ENCODE measurements at regions not wholly inside any gene's neighbourhood (a gene's known extent, or its start where the extent isn't known, plus 50 kb on each side); places are given as distances from the start of the nearest gene placed in this dataset.

GRCh38 chr22:48445113-48445827 lies 1382.4 kb downstream of the BRD1 start:
- H3K4me3 Mint-ChIP-seq, result no peak overlapping the region
- H3K27me3 Mint-ChIP-seq (ENCODE audit: low read depth), result peaks cover 7% of the 10 kb centered on the region
- no peak overlapping the region for H3K27ac Mint-ChIP-seq
- H3K36me3 Mint-ChIP-seq (ENCODE audit: low read depth), result no peaks in the 10 kb centered on the region
- TF ChIP-seq, protein P1, sequence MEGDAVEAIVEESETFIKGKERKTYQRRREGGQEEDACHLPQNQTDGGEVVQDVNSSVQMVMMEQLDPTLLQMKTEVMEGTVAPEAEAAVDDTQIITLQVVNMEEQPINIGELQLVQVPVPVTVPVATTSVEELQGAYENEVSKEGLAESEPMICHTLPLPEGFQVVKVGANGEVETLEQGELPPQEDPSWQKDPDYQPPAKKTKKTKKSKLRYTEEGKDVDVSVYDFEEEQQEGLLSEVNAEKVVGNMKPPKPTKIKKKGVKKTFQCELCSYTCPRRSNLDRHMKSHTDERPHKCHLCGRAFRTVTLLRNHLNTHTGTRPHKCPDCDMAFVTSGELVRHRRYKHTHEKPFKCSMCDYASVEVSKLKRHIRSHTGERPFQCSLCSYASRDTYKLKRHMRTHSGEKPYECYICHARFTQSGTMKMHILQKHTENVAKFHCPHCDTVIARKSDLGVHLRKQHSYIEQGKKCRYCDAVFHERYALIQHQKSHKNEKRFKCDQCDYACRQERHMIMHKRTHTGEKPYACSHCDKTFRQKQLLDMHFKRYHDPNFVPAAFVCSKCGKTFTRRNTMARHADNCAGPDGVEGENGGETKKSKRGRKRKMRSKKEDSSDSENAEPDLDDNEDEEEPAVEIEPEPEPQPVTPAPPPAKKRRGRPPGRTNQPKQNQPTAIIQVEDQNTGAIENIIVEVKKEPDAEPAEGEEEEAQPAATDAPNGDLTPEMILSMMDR (IDR thresholded peaks at IDR 0.05; ENCODE audit: unreplicated experiment in 3 of 3), result no peak
- H3K9me3 Mint-ChIP-seq, result no peaks in the 10 kb centered on the region
- H3K4me1 Mint-ChIP-seq, result no peaks in the 10 kb centered on the region

DNA sequence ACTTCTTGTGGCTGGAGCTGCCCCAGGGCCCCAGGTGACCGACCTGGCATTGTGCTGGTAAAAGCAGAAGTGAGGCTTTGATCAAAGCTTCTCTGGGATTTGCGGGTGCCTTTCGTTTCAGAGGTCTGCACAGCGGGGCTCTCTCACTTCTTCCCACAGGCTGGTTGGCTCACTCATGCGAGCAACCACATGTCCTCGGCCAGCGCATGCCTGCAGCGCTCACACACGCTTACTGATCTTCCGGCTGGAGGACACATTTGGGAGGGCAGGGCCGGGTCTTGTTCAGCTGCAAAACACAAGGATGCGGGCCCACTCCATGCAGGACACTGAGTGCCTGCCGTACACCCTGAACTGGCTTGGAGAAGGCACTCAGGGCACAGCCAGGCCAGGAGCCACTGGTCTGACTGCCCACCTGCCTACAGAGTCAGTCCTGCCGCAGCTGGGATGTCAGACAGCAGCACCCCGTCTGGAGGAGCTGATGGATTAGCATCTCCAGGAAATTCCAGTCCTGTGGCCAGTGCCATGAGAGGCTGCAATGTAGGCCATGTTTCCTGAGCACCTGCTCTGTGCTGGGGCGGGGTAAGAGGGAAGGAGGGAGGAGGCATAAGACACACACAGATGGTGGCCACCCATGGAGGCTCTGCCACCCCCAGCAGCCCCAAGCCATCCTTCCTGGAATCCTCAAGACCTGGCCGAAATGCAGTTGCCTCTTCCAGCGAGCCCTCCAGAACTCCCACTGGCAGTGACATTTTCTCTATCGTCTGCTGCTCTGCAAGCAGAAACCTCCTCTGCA lies 1383.2 kb downstream of the BRD1 start:
- Mint-ChIP-seq H3K9me3 (no peaks in the 10 kb centered on the region), H3K27me3 (ENCODE audit: low read depth) (peaks cover 7% of the 10 kb centered on the region), H3K36me3 (ENCODE audit: low read depth) (no peaks in the 10 kb centered on the region), H3K4me1 (no peaks in the 10 kb centered on the region), H3K27ac (no peak overlapping the region), H3K4me3 (no peak overlapping the region)
- TF ChIP-seq, protein P1 (IDR thresholded peaks at IDR 0.05; ENCODE audit: unreplicated experiment in 3 of 3), result no peak

DNA sequence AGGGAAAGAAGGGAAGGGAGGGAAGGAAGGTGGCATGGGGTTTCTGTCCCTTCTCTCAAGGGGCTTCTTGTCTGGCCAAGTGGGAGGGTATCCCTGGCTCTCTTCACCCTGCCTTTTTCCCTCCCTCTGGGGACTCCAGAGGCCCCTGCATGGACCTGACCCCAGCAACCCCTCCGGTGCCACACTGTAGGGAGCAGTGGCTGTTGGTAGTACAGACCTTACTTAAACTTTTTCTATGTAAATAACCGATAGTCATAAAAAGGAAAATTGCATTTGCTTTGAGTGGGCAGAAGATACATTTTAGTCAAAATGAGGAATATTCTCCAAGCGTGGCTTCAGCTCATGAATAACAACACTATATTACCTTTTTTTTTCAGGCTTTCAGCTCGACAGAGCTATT lies 1384.0 kb downstream of the BRD1 start:
- H3K4me3 Mint-ChIP-seq, result no peak overlapping the region
- peaks cover 7% of the 10 kb centered on the region for H3K27me3 Mint-ChIP-seq (ENCODE audit: low read depth)
- no peaks in the 10 kb centered on the region for H3K36me3 Mint-ChIP-seq (ENCODE audit: low read depth)
- H3K9me3 Mint-ChIP-seq, result no peaks in the 10 kb centered on the region
- H3K27ac Mint-ChIP-seq, result no peak overlapping the region
- TF ChIP-seq, protein P1 (IDR thresholded peaks at IDR 0.05; ENCODE audit: unreplicated experiment in 3 of 3), result no peak
- no peaks in the 10 kb centered on the region for H3K4me1 Mint-ChIP-seq

DNA sequence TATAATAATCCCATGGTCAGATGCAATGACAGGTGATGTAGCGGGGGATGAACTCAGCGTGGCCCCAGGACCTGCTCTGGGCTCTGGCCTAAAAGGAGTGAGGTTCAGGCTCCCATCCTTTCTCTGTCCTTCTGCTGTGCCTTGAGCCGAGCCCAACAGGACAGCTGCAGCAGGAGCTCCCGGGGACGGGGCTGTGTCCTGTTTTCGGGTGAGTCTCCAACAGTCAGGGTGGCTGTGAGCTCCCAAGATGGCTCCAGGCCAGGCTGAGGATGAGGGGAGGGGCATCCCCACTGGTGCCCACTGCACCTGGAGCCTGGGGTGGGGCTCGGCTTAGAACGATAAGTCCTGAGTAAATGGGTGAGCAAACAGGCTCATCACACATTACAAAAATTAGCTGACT lies 1385.0 kb downstream of the BRD1 start:
- no peaks in the 10 kb centered on the region for H3K4me1 Mint-ChIP-seq
- H3K27me3 Mint-ChIP-seq (ENCODE audit: low read depth), result peaks cover 7% of the 10 kb centered on the region
- H3K4me3 Mint-ChIP-seq, result no peak overlapping the region
- TF ChIP-seq, protein P1 (IDR thresholded peaks at IDR 0.05; ENCODE audit: unreplicated experiment in 3 of 3), result no peak
- no peaks in the 10 kb centered on the region for H3K9me3 Mint-ChIP-seq
- no peak overlapping the region for H3K27ac Mint-ChIP-seq
- no peaks in the 10 kb centered on the region for H3K36me3 Mint-ChIP-seq (ENCODE audit: low read depth)

DNA sequence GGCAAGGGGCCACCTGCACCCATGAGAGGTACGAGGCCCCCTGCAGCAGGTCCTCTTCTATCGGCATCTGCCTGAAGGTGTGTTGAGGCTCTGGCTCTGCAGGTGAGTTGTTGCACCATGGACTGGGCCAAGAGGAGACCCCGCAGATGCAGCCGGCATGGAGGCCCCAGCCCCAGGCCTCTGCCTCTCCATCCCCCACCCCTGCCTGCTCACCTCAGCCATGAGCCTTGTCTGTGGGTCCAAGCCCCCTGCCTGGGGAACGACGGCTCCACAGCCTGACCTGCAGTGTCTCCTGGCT lies 1386.2 kb downstream of the BRD1 start:
- Mint-ChIP-seq H3K4me3 (no peak overlapping the region), H3K27ac (no peak overlapping the region), H3K36me3 (ENCODE audit: low read depth) (no peaks in the 10 kb centered on the region), H3K27me3 (ENCODE audit: low read depth) (peaks cover 7% of the 10 kb centered on the region), H3K4me1 (no peaks in the 10 kb centered on the region), H3K9me3 (no peaks in the 10 kb centered on the region)
- TF ChIP-seq, protein P1 (IDR thresholded peaks at IDR 0.05; ENCODE audit: unreplicated experiment in 3 of 3), result no peak

All from nephron (organoid).